Neural cell (in vitro differentiated cells): ENCODE measurements at regions not wholly inside any gene's neighbourhood (a gene's known extent, or its start where the extent isn't known, plus 50 kb on each side); places are given as distances from the start of the nearest gene placed in this dataset.

Source experiments
- H2AFZ ChIP-seq: fragments of 200-600, 300-800 bp; sonication (generic), shearing (Covaris generic); 2 replicates; pipeline ENCODE4 v1.6.0; 2014; ENCODE audit warnings: low read depth, mild to moderate bottlenecking, antibody characterized with exemption, low read length, moderate library complexity
- H3F3A ChIP-seq: fragments of 200-600 bp; shearing (Covaris generic); 2 replicates; pipeline ENCODE4 v1.6.1; 2016; ENCODE audit warnings: mild to moderate bottlenecking, moderate library complexity, mixed read lengths, antibody characterized with exemption, low read length; ENCODE audit not compliant: insufficient read depth, poor library complexity, severe bottlenecking
- H3K27ac ChIP-seq: fragments of 200-600, 300-800 bp; sonication (generic), shearing (Covaris generic); 2 replicates; pipeline ENCODE4 v1.5.1; 2014; ENCODE audit warnings: mild to moderate bottlenecking, low read length, moderate library complexity
- H3K27me3 ChIP-seq: fragments of 300-800, 200-600 bp; sonication (generic), shearing (Covaris generic); 2 replicates; pipeline ENCODE4 v1.6.0; 2014; ENCODE audit warnings: mild to moderate bottlenecking, low read depth, low read length, moderate library complexity; ENCODE audit not compliant: insufficient read depth
- H3K36me3 ChIP-seq: fragments of 300-800, 200-600 bp; sonication (generic), shearing (Covaris generic); 2 replicates; pipeline ENCODE4 v1.5.1; 2014; ENCODE audit warnings: mild to moderate bottlenecking, antibody characterized with exemption, low read length, moderate library complexity; ENCODE audit not compliant: insufficient read depth
- H3K4me2 ChIP-seq: fragments of 300-800, 200-600 bp; sonication (generic), shearing (Covaris generic); 2 replicates; pipeline ENCODE4 v1.6.0; 2014; ENCODE audit warnings: mild to moderate bottlenecking, low read length
- H3K4me3 ChIP-seq: fragments of 300-800, 200-600 bp; sonication (generic), shearing (Covaris generic); 2 replicates; pipeline ENCODE4 v1.5.1; 2014; ENCODE audit warnings: mild to moderate bottlenecking, low read length, moderate library complexity
- H3K79me2 ChIP-seq: fragments of 200-600 bp; shearing (Covaris generic); replicated peaks from 2 replicates; pipeline ENCODE4 v1.6.0; 2014; ENCODE audit warnings: mild to moderate bottlenecking, low read length, moderate library complexity; ENCODE audit not compliant: insufficient read depth
- H3K9ac ChIP-seq: fragments of 300-800, 200-600 bp; sonication (generic), shearing (Covaris generic); 2 replicates; pipeline ENCODE4 v1.6.1; 2016; ENCODE audit warnings: mild to moderate bottlenecking, low read length, mixed read lengths
- H3K9me2 ChIP-seq: fragments of 200-600 bp; shearing (Covaris generic); 2 replicates; pipeline ENCODE4 v1.6.1; 2016; ENCODE audit warnings: mild to moderate bottlenecking, low read length, mixed read lengths; ENCODE audit not compliant: insufficient read depth
- H3K9me3 ChIP-seq: fragments of 200-600, 300-800 bp; sonication (generic), shearing (Covaris generic); 2 replicates; pipeline ENCODE4 v1.6.1; 2016; ENCODE audit warnings: mild to moderate bottlenecking, mixed run types, low read length, moderate library complexity, mixed read lengths
- H4K20me1 ChIP-seq: fragments of 200-600 bp; shearing (Covaris generic); 2 replicates; pipeline ENCODE4 v1.6.1; 2016; ENCODE audit warnings: mild to moderate bottlenecking, mixed run types; ENCODE audit not compliant: insufficient read depth
- CTCF ChIP-seq: fragments of 450-650 bp; IDR thresholded peaks from 2 replicates; pipeline ENCODE4 v1.5.1; 2014; ENCODE audit warnings: antibody characterized with exemption, mild to moderate bottlenecking, moderate library complexity; ENCODE audit not compliant: poor library complexity, severe bottlenecking
- EP300 ChIP-seq: fragments of 450-650 bp; conservative IDR thresholded peaks from 2 replicates; pipeline ENCODE4 v1.6.1; 2014; ENCODE audit warnings: antibody characterized with exemption, mild to moderate bottlenecking, moderate library complexity; ENCODE audit not compliant: poor library complexity, severe bottlenecking
- EZH2 ChIP-seq: fragments of 200-600, 300-800 bp; shearing (Covaris generic), sonication (generic); IDR thresholded peaks from 2 replicates; pipeline ENCODE4 v1.6.1; 2014; ENCODE audit warnings: antibody characterized with exemption, low read length, borderline replicate concordance, mild to moderate bottlenecking; ENCODE audit not compliant: insufficient read depth, poor library complexity, severe bottlenecking
- MXI1 ChIP-seq: fragments of 450-650 bp; conservative IDR thresholded peaks from 2 replicates; pipeline ENCODE4 v1.6.1; 2014; ENCODE audit warnings: antibody characterized with exemption, mild to moderate bottlenecking; ENCODE audit not compliant: poor library complexity, severe bottlenecking
- POLR2AphosphoS5 ChIP-seq: IDR thresholded peaks from 2 replicates; pipeline ENCODE4 v1.6.1; 2012
- RAD21 ChIP-seq: fragments of 450-650 bp; conservative IDR thresholded peaks from 2 replicates; pipeline ENCODE4 v1.6.1; 2014; ENCODE audit warnings: antibody characterized with exemption, mild to moderate bottlenecking, moderate library complexity
- REST ChIP-seq: IDR thresholded peaks from 2 replicates; pipeline ENCODE4 v1.6.1; 2012; ENCODE audit warnings: borderline replicate concordance
- SMC3 ChIP-seq: fragments of 450-650 bp; conservative IDR thresholded peaks from 2 replicates; pipeline ENCODE4 v1.6.1; 2014; ENCODE audit warnings: antibody characterized with exemption, mild to moderate bottlenecking, moderate library complexity; ENCODE audit not compliant: poor library complexity
- TAF1 ChIP-seq: IDR thresholded peaks from 2 replicates; pipeline ENCODE4 v1.6.1; 2012; ENCODE audit warnings: low read depth

- H3K36me3 ChIP-seq = no peaks in the 10 kb centered on the region
- TF ChIP-seq RAD21 (no peak), SMC3 (no peak), CTCF (no peak), REST (no peak), POLR2AphosphoS5 (no peak), EZH2 (no peak), TAF1 (no peak), MXI1 (no peak), EP300 (no peak)
- no peak overlapping the region for H3K4me3 ChIP-seq
- no peak overlapping the region for H3K27ac ChIP-seq
- H4K20me1 ChIP-seq = no peaks in the 10 kb centered on the region
- H3K79me2 ChIP-seq = no peaks in the 10 kb centered on the region
- H3K9me2 ChIP-seq = no peaks in the 10 kb centered on the region
- H2AFZ ChIP-seq = no peak overlapping the region
- no peaks in the 10 kb centered on the region for H3K27me3 ChIP-seq
- no peak overlapping the region for H3K9ac ChIP-seq
- H3K9me3 ChIP-seq = no peaks in the 10 kb centered on the region
- no peak overlapping the region for H3K4me2 ChIP-seq
- no peaks in the 10 kb centered on the region for H3F3A ChIP-seq
Measured at GRCh38 chr3:31417486-31417885, 115.2 kb upstream of the STT3B start.

- Histone ChIP-seq H3K4me2 (no peak overlapping the region), H3K4me3 (no peak overlapping the region), H3K79me2 (no peaks in the 10 kb centered on the region), H3K27me3 (no peaks in the 10 kb centered on the region), H3K9me3 (no peaks in the 10 kb centered on the region), H3K9ac (no peak overlapping the region), H3K9me2 (no peaks in the 10 kb centered on the region), H3F3A (no peaks in the 10 kb centered on the region), H4K20me1 (no peaks in the 10 kb centered on the region), H3K27ac (no peak overlapping the region), H2AFZ (no peak overlapping the region), H3K36me3 (no peaks in the 10 kb centered on the region)
- no peak for TF ChIP-seq POLR2AphosphoS5
- TF ChIP-seq EZH2 = no peak
- TF ChIP-seq MXI1 = no peak
- TF ChIP-seq EP300 = no peak
- no peak for TF ChIP-seq RAD21
- TF ChIP-seq REST = no peak
- TF ChIP-seq CTCF = no peak
- no peak for TF ChIP-seq TAF1
- TF ChIP-seq SMC3 = no peak
Measured at GRCh38 chr3:31420311-31420710, 112.4 kb upstream of the STT3B start.
